DMS53 (cell line): ENCODE measurements at regions not wholly inside any gene's neighbourhood (a gene's known extent, or its start where the extent isn't known, plus 50 kb on each side); places are given as distances from the start of the nearest gene placed in this dataset.
A peak's percentile ranks its signal among the peaks of the same experiment; 100 is the strongest.
"Not testable (repeated sequence)": the region's sequence is repeated elsewhere in the genome, so short reads cannot be mapped to it uniquely, and the experiment has no call there.

Experiments used
- DNase-seq: peaks from one replicate; lab custom pipeline; 2025; lab: John Stamatoyannopoulos, UW

- DNase-seq: no peak
Measured at GRCh38 chr17:71798701-71799100, 322.1 kb upstream of the SOX9 start.

- no peak for DNase-seq
Measured at GRCh38 chr17:71799657-71800056, 321.2 kb upstream of the SOX9 start.

- no peak for DNase-seq
Measured at GRCh38 chr17:71801301-71801700, 319.5 kb upstream of the SOX9 start.

GRCh38 chr17:71802663-71803062 lies 318.2 kb upstream of the SOX9 start:
- no peak for DNase-seq

- no peak for DNase-seq
Measured at GRCh38 chr17:71803656-71804284, 317.1 kb upstream of the SOX9 start.

GRCh38 chr17:71809537-71809936 lies 311.3 kb upstream of the SOX9 start:
- DNase-seq: peak; percentile 24

GRCh38 chr17:71813861-71814260 lies 307.0 kb upstream of the SOX9 start:
- not testable (repeated sequence) for DNase-seq

- no peak for DNase-seq
Measured at GRCh38 chr17:71821511-71821910, 299.3 kb upstream of the SOX9 start.

GRCh38 chr17:71824671-71825070 lies 296.1 kb upstream of the SOX9 start:
- no peak for DNase-seq

- DNase-seq: no peak
Measured at GRCh38 chr17:71825687-71826086, 295.1 kb upstream of the SOX9 start.

GRCh38 chr17:71828182-71828596 lies 292.6 kb upstream of the SOX9 start:
- DNase-seq: no peak

- DNase-seq: no peak
Measured at GRCh38 chr17:71830866-71831265, 290.0 kb upstream of the SOX9 start.

- no peak for DNase-seq
Measured at GRCh38 chr17:71842986-71843385, 277.8 kb upstream of the SOX9 start.

- DNase-seq: no peak
Measured at GRCh38 chr17:71845337-71845736, 275.5 kb upstream of the SOX9 start.

- DNase-seq: peak; percentile 10
Measured at GRCh38 chr17:71846561-71847110, 274.2 kb upstream of the SOX9 start.

GRCh38 chr17:71849783-71850768 lies 270.7 kb upstream of the SOX9 start:
- no peak for DNase-seq

- no peak for DNase-seq
Measured at GRCh38 chr17:71850812-71851211, 270.0 kb upstream of the SOX9 start.

- DNase-seq: no peak
Measured at GRCh38 chr17:71855010-71855409, 265.8 kb upstream of the SOX9 start.

- no peak for DNase-seq
Measured at GRCh38 chr17:71864755-71865154, 256.1 kb upstream of the SOX9 start.

GRCh38 chr17:71866095-71866494 lies 254.7 kb upstream of the SOX9 start:
- no peak for DNase-seq

- no peak for DNase-seq
Measured at GRCh38 chr17:71869293-71869692, 251.5 kb upstream of the SOX9 start.

GRCh38 chr17:71869841-71870545 lies 250.8 kb upstream of the SOX9 start:
- no peak for DNase-seq

GRCh38 chr17:71870546-71870862 lies 250.3 kb upstream of the SOX9 start:
- no peak for DNase-seq
